Osteoblast (primary cell): ENCODE measurements at regions not wholly inside any gene's neighbourhood (a gene's known extent, or its start where the extent isn't known, plus 50 kb on each side); places are given as distances from the start of the nearest gene placed in this dataset.

Experiments
- DNase-seq: peaks from one replicate; pipeline ENCODE4 v3.0.0; 2011; ENCODE audit warnings: low spot score, mixed read lengths; ENCODE audit not compliant: insufficient read length; ENCODE audit errors: missing footprints
- H2AFZ ChIP-seq: 2 replicates; pipeline ENCODE4 v1.6.0; 2011; ENCODE audit warnings: mild to moderate bottlenecking, low read length
- H3K27ac ChIP-seq: 2 replicates; pipeline ENCODE4 v1.5.1; 2011; ENCODE audit warnings: mild to moderate bottlenecking, low read depth, low read length, moderate library complexity
- H3K27me3 ChIP-seq: 2 replicates; pipeline ENCODE4 v1.6.0; 2012; ENCODE audit warnings: mild to moderate bottlenecking, control low read depth, inconsistent platforms, low read length, moderate library complexity; ENCODE audit not compliant: insufficient read depth
- H3K36me3 ChIP-seq: 2 replicates; pipeline ENCODE4 v1.5.1; 2011; ENCODE audit warnings: mild to moderate bottlenecking, low read length, control low read depth, moderate library complexity; ENCODE audit not compliant: insufficient read depth
- H3K4me1 ChIP-seq: 2 replicates; pipeline ENCODE4 v1.5.1; 2011; ENCODE audit warnings: mild to moderate bottlenecking, low read length, control low read depth, moderate library complexity; ENCODE audit not compliant: insufficient read depth
- H3K4me2 ChIP-seq: 2 replicates; pipeline ENCODE4 v1.6.0; 2011; ENCODE audit warnings: mild to moderate bottlenecking, low read length; ENCODE audit not compliant: insufficient read depth
- H3K4me3 ChIP-seq: fragments of 200-600 bp; sonication (generic); 3 replicates; pipeline ENCODE4 v1.5.1; 2012; ENCODE audit warnings: mild to moderate bottlenecking, low read length, inconsistent platforms; ENCODE audit not compliant: insufficient read depth
- H3K79me2 ChIP-seq: 2 replicates; pipeline ENCODE4 v1.6.0; 2012; ENCODE audit warnings: mild to moderate bottlenecking, low read length, control low read depth, inconsistent platforms; ENCODE audit not compliant: insufficient read depth
- H3K9me3 ChIP-seq: 2 replicates; pipeline ENCODE4 v1.5.1; 2011; ENCODE audit warnings: low read depth, low read length, control low read depth
- H4K20me1 ChIP-seq: 2 replicates; pipeline ENCODE4 v1.6.0; 2012; ENCODE audit warnings: mild to moderate bottlenecking, low read length, control low read depth; ENCODE audit not compliant: insufficient read depth
- TF ChIP-seq, protein P1 (sequence below): IDR thresholded peaks from 2 replicates; pipeline ENCODE4 v1.5.1; 2011; ENCODE audit warnings: mild to moderate bottlenecking, low read depth, low read length, moderate library complexity; ENCODE audit errors: extremely low read depth

DNA sequence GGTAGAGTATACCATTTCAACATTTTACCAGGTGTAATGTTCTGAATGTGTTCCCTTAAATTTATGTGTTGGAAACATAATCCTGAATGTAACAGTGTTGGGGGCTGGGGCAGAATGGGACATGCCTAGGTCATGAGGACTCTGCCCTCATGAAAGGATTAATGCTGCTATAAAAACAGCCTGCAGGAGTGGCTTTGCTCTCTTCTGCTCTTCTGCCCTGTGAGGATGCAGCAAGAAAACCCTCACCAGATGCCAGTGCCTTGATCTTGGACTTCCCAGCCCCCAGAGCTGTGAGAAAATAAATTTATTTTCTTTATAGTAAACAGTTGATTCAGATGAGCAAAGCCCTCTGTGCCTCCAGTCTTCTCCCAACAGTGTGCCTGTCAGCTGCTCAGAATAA is 326.0 kb upstream of the ONECUT1 start:
- Histone ChIP-seq H3K36me3 (no peaks in the 10 kb centered on the region), H3K4me2 (no peak overlapping the region), H3K4me3 (no peak overlapping the region), H3K9me3 (no peaks in the 10 kb centered on the region), H2AFZ (no peak overlapping the region), H4K20me1 (no peaks in the 10 kb centered on the region), H3K27ac (no peak overlapping the region), H3K79me2 (no peaks in the 10 kb centered on the region), H3K4me1 (no peaks in the 10 kb centered on the region), H3K27me3 (no peaks in the 10 kb centered on the region)
- TF ChIP-seq, protein P1, sequence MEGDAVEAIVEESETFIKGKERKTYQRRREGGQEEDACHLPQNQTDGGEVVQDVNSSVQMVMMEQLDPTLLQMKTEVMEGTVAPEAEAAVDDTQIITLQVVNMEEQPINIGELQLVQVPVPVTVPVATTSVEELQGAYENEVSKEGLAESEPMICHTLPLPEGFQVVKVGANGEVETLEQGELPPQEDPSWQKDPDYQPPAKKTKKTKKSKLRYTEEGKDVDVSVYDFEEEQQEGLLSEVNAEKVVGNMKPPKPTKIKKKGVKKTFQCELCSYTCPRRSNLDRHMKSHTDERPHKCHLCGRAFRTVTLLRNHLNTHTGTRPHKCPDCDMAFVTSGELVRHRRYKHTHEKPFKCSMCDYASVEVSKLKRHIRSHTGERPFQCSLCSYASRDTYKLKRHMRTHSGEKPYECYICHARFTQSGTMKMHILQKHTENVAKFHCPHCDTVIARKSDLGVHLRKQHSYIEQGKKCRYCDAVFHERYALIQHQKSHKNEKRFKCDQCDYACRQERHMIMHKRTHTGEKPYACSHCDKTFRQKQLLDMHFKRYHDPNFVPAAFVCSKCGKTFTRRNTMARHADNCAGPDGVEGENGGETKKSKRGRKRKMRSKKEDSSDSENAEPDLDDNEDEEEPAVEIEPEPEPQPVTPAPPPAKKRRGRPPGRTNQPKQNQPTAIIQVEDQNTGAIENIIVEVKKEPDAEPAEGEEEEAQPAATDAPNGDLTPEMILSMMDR: no peak
- DNase-seq: no peak

DNA sequence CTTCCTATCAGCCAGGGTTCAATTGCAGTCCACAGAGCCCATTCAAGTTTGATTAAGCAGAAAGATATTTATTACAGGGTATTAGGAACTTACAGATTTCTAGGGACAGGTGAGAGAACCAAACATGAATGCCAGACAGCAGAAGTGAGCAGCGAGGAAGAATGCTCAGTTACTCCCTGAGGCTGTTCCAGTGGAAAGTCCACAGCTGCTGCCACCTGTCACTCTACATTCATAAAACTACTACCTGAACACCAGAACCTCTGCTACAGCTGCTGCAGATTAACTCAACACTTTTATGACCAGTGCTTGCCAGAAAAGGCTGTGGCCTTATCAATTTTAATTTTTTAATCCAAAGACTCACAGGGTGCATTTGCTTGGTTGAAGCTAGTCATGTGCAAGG is 325.4 kb upstream of the ONECUT1 start:
- Histone ChIP-seq H3K4me3 (no peak overlapping the region), H2AFZ (no peak overlapping the region), H3K36me3 (no peaks in the 10 kb centered on the region), H3K4me1 (no peaks in the 10 kb centered on the region), H4K20me1 (no peaks in the 10 kb centered on the region), H3K9me3 (no peaks in the 10 kb centered on the region), H3K4me2 (no peak overlapping the region), H3K27ac (no peak overlapping the region), H3K79me2 (no peaks in the 10 kb centered on the region), H3K27me3 (no peaks in the 10 kb centered on the region)
- TF ChIP-seq, protein P1: no peak
- DNase-seq: no peak

DNA sequence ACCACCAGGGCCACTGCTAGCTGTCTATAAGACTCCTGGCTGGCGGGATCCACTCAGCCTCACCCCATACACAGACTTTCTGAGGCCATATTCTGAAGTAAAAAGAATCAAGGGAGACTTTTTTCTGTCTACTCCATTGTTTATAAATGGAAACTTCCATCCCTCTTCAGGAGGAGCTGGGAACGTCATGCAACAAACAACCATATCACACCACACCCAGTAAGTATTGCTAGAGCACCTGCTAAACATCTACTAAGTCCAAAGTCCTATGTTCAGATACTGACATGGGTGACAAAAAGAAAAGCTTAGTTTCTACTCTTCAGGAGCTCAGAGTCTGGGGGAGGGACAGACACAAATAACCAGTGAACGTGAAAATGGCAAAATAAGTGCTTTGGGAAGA is 324.8 kb upstream of the ONECUT1 start:
- no peak for DNase-seq
- no peaks in the 10 kb centered on the region for H4K20me1 ChIP-seq
- H3K27me3 ChIP-seq: no peaks in the 10 kb centered on the region
- no peaks in the 10 kb centered on the region for H3K36me3 ChIP-seq
- no peak overlapping the region for H3K4me3 ChIP-seq
- no peaks in the 10 kb centered on the region for H3K79me2 ChIP-seq
- H3K9me3 ChIP-seq: no peaks in the 10 kb centered on the region
- no peak overlapping the region for H3K27ac ChIP-seq
- no peak overlapping the region for H2AFZ ChIP-seq
- H3K4me2 ChIP-seq: no peak overlapping the region
- H3K4me1 ChIP-seq: no peaks in the 10 kb centered on the region
- TF ChIP-seq, protein P1: no peak

DNA sequence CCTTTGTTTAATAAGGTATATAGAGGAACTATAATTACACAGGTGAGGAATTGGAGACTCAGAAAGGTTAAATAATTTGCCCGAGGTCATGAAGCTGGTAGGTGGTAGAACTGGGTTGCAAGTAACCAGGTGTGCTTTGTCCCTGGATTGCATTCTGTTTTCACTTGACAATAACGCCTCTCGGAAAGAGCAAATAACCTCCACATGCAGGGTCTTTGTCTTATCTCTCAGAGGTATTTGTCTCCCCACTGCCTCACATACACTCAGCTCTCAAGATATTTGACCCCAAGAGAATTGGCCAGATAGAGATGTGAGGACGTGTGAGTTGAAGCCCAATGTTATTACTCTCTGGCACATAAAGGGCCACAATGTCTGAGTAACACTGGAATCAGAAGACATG is 320.9 kb upstream of the ONECUT1 start:
- Histone ChIP-seq H3K4me1 (no peaks in the 10 kb centered on the region), H3K4me2 (no peak overlapping the region), H3K4me3 (no peak overlapping the region), H2AFZ (no peak overlapping the region), H3K9me3 (no peaks in the 10 kb centered on the region), H3K27ac (no peak overlapping the region), H3K79me2 (no peaks in the 10 kb centered on the region), H4K20me1 (no peaks in the 10 kb centered on the region), H3K27me3 (no peaks in the 10 kb centered on the region), H3K36me3 (no peaks in the 10 kb centered on the region)
- no peak for DNase-seq
- TF ChIP-seq, protein P1: no peak
